GM12872 (cell line): ENCODE measurements at regions not wholly inside any gene's neighbourhood (a gene's known extent, or its start where the extent isn't known, plus 50 kb on each side); places are given as distances from the start of the nearest gene placed in this dataset.

Source experiments
- CTCF ChIP-seq: IDR thresholded peaks from 3 replicates; pipeline ENCODE4 v1.5.1; 2011; ENCODE audit warnings: low read depth, mild to moderate bottlenecking, low read length, moderate library complexity; ENCODE audit not compliant: insufficient read depth

DNA sequence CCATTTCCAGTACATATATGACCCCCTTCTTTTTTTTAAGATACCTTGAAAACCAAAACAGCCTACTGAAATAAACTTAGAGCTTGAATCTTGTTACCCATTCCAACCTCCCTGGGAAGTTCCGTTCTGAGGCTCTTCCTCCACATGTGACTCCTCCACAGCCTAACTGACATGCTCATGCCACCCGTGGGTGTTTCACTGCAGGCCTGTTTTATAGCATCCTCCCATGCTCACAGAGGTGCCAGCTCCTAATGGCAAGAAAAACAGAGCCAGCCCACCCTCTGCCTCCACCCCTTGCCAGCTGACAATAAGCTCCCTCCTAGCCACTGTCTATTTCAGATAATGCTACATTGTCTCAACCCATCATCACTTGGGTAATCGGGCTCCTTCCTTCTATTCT, 97.6 kb upstream of the E2F8 start:
- no peak for TF ChIP-seq CTCF

GRCh38 chr11:19337779-19338178, 97.0 kb upstream of the E2F8 start:
- no peak for TF ChIP-seq CTCF

DNA sequence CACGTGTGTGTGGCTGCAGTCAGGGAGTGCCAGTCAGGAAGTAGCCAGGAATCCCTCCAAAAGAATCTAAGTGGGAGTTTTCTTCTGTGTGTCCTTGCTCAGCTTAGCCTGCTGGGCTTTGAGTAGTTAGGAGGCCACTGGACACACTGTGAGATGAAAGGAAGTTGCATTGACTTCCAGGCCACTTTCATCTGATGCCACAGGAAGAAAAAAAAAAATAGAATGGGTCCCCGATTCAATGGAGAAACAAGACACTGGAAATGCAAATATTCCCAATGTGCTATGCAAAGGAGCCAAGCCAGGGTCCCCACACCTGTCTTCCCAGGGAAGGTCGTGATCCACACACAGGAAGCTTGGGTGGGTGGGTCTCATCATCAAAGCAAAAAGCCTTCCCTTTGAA, 95.6 kb upstream of the E2F8 start:
- no peak for TF ChIP-seq CTCF

GRCh38 chr11:19332476-19332875, 91.7 kb upstream of the E2F8 start:
- TF ChIP-seq CTCF: no peak

- TF ChIP-seq CTCF: no peak
Measured at GRCh38 chr11:19330416-19330815, 89.7 kb upstream of the E2F8 start.

GRCh38 chr11:19329970-19330369, 89.2 kb upstream of the E2F8 start:
- TF ChIP-seq CTCF: no peak

DNA sequence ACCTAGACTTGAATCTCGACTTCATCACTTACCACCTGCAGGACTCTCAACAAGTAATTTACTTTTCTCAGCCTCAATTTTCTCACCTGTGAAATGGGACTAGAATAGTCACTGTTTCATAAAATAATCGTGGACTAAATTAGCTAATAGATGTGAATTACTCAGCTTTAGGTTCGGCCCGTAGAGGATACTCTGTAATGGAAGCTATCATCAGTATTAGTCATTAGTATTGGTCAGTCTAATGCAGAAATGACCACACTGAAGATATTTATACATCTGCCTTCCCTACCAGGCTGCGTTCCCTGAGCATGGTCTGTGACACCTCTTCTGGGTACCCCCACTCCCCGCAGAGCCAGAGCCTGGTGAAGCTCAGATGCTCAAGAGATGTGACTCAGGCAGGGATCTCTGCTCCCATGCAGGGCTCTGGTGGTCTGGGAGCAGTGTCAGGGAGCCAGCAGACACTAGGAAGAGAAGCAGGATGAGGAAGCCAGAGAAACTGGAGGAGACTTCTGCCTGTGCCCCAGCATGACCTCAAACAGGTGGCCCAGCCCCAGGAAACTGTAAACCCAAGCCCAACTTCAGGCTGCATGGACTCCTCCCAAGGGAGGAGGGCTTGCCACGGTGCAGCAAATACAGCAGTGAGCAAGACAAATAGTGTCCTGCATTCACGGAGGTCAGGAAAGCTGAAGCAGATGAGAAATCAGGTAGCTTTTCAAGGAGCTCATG, 88.0 kb upstream of the E2F8 start:
- TF ChIP-seq CTCF: no peak
